H9 (cell line): ENCODE measurements at regions not wholly inside any gene's neighbourhood (a gene's known extent, or its start where the extent isn't known, plus 50 kb on each side); places are given as distances from the start of the nearest gene placed in this dataset.

Experiments
- DNase-seq: peaks from one replicate; pipeline ENCODE4 v3.0.0-alpha.2; 2017
- H2AFZ ChIP-seq: one replicate; pipeline ENCODE4 v1.6.1; 2013; ENCODE audit warnings: mild to moderate bottlenecking, low read length, control low read depth, moderate library complexity
- H2AK5ac ChIP-seq: 2 replicates; pipeline ENCODE4 v1.6.1; 2013; ENCODE audit warnings: low read length, control low read depth, mixed read lengths; ENCODE audit not compliant: insufficient read length
- H2BK120ac ChIP-seq: one replicate; pipeline ENCODE4 v1.6.1; 2013; ENCODE audit warnings: low read depth, mild to moderate bottlenecking, low read length, control low read depth, inconsistent platforms; ENCODE audit not compliant: poor library complexity, severe bottlenecking
- H2BK12ac ChIP-seq: 2 replicates; pipeline ENCODE4 v1.6.1; 2013; ENCODE audit warnings: low read length, control low read depth, mixed read lengths, low read depth; ENCODE audit not compliant: insufficient read length
- H2BK15ac ChIP-seq: 2 replicates; pipeline ENCODE4 v1.6.1; 2013; ENCODE audit warnings: low read depth, low read length, control low read depth
- H2BK20ac ChIP-seq: one replicate; pipeline ENCODE4 v1.6.1; 2013; ENCODE audit warnings: low read depth, mild to moderate bottlenecking, low read length, control low read depth, inconsistent platforms; ENCODE audit not compliant: poor library complexity, severe bottlenecking
- H2BK5ac ChIP-seq: 2 replicates; pipeline ENCODE4 v1.6.1; 2013; ENCODE audit warnings: low read length, control low read depth, mixed read lengths; ENCODE audit not compliant: insufficient read length
- H3K14ac ChIP-seq: 2 replicates; pipeline ENCODE4 v1.6.1; 2013; ENCODE audit warnings: low read length, control low read depth; ENCODE audit not compliant: insufficient read depth
- H3K18ac ChIP-seq: 2 replicates; pipeline ENCODE4 v1.6.1; 2013; ENCODE audit warnings: low read depth, mild to moderate bottlenecking, mixed read lengths, low read length, control low read depth; ENCODE audit not compliant: insufficient read length
- H3K23ac ChIP-seq: 2 replicates; pipeline ENCODE4 v1.6.1; 2013; ENCODE audit warnings: low read length, control low read depth, mixed read lengths, low read depth; ENCODE audit not compliant: insufficient read length
- H3K23me2 ChIP-seq: 2 replicates; pipeline ENCODE4 v1.6.1; 2013; ENCODE audit warnings: low read depth, mild to moderate bottlenecking, mixed read lengths, low read length, control low read depth; ENCODE audit not compliant: insufficient read length, poor library complexity, severe bottlenecking
- H3K27ac ChIP-seq: 2 replicates; pipeline ENCODE4 v1.5.1; 2013; ENCODE audit warnings: low read length, control low read depth, mixed read lengths, low read depth; ENCODE audit not compliant: insufficient read length
- H3K27me3 ChIP-seq: 2 replicates; pipeline ENCODE4 v1.6.1; 2013; ENCODE audit warnings: low read length, control low read depth, inconsistent platforms; ENCODE audit not compliant: insufficient read depth
- H3K4ac ChIP-seq: 2 replicates; pipeline ENCODE4 v1.6.1; 2013; ENCODE audit warnings: low read depth, mild to moderate bottlenecking, control low read depth, inconsistent platforms, low read length, moderate library complexity
- H3K4me1 ChIP-seq: 2 replicates; pipeline ENCODE4 v1.6.1; 2013; ENCODE audit warnings: low read length, control low read depth, inconsistent platforms; ENCODE audit not compliant: insufficient read depth
- H3K4me2 ChIP-seq: 2 replicates; pipeline ENCODE4 v1.6.1; 2013; ENCODE audit warnings: low read length, control low read depth, mixed read lengths; ENCODE audit not compliant: insufficient read length, insufficient read depth
- H3K56ac ChIP-seq: 2 replicates; pipeline ENCODE4 v1.6.1; 2013; ENCODE audit warnings: low read depth, mild to moderate bottlenecking, mixed read lengths, low read length, control low read depth; ENCODE audit not compliant: insufficient read length
- H3K79me1 ChIP-seq: 2 replicates; pipeline ENCODE4 v1.6.1; 2013; ENCODE audit warnings: low read depth, mild to moderate bottlenecking, moderate library complexity, low read length, control low read depth, inconsistent platforms; ENCODE audit not compliant: insufficient read depth, poor library complexity, severe bottlenecking
- H3K79me2 ChIP-seq: 2 replicates; pipeline ENCODE4 v1.6.1; 2013; ENCODE audit warnings: low read length, control low read depth, inconsistent platforms; ENCODE audit not compliant: insufficient read depth
- H3K9ac ChIP-seq: 2 replicates; pipeline ENCODE4 v1.6.1; 2013; ENCODE audit warnings: low read length, control low read depth, mixed read lengths; ENCODE audit not compliant: insufficient read length; ENCODE audit errors: extremely low read depth
- H3K9me3 ChIP-seq: one replicate; pipeline ENCODE4 v1.6.1; 2013; ENCODE audit warnings: low read depth, low read length, inconsistent platforms; ENCODE audit not compliant: control insufficient read depth
- H3T11ph ChIP-seq: one replicate; pipeline ENCODE4 v1.6.1; 2013; ENCODE audit warnings: mild to moderate bottlenecking, low read length, control low read depth, inconsistent platforms
- H4K20me1 ChIP-seq: one replicate; pipeline ENCODE4 v1.6.1; 2013; ENCODE audit not compliant: control insufficient read depth, insufficient read length, insufficient read depth
- H4K5ac ChIP-seq: 2 replicates; pipeline ENCODE4 v1.6.1; 2013; ENCODE audit warnings: low read depth, mild to moderate bottlenecking, mixed read lengths, low read length, control low read depth; ENCODE audit not compliant: insufficient read length
- H4K8ac ChIP-seq: replicated peaks from 2 replicates; pipeline ENCODE4 v1.6.1; 2013; ENCODE audit warnings: low read length, control low read depth, mixed read lengths, low read depth; ENCODE audit not compliant: insufficient read length
- H4K91ac ChIP-seq: 2 replicates; pipeline ENCODE4 v1.6.1; 2013; ENCODE audit warnings: low read depth, mild to moderate bottlenecking, moderate library complexity, mixed read lengths, low read length, control low read depth; ENCODE audit not compliant: insufficient read length
- H3K27ac Mint-ChIP-seq, 3 experiments: 2 replicates in 2 of 3; 3 replicates in 1 of 3; pipeline ENCODE4 v1.8.0; 2020 to 2021; ENCODE audit warnings: mixed read lengths in 3 of 3, mild to moderate bottlenecking in 1 of 3, moderate library complexity in 1 of 3
- H3K27me3 Mint-ChIP-seq: 2 replicates; pipeline ENCODE4 v1.8.0; 2021; ENCODE audit warnings: low read depth, mild to moderate bottlenecking, moderate library complexity, mixed read lengths
- H3K36me3 Mint-ChIP-seq, 3 experiments: 2 replicates in 2 of 3; 3 replicates in 1 of 3; pipeline ENCODE4 v1.8.0; 2020 to 2021; ENCODE audit warnings: low read depth in 3 of 3, mixed read lengths in 3 of 3; ENCODE audit not compliant: insufficient read depth in 1 of 3
- H3K4me1 Mint-ChIP-seq, 2 experiments: 2 replicates each; pipeline ENCODE4 v1.8.0; 2020; ENCODE audit warnings: mixed read lengths in 2 of 2
- H3K4me3 Mint-ChIP-seq, 2 experiments: 2 replicates in 1 of 2; 3 replicates in 1 of 2; pipeline ENCODE4 v1.8.0; 2020 to 2021; ENCODE audit warnings: mild to moderate bottlenecking in 2 of 2, mixed read lengths in 2 of 2, moderate library complexity in 1 of 2
- H3K9me3 Mint-ChIP-seq, 2 experiments: 2 replicates in 1 of 2; 3 replicates in 1 of 2; pipeline ENCODE4 v1.8.0; 2020; ENCODE audit warnings: mild to moderate bottlenecking in 2 of 2, mixed read lengths in 2 of 2, moderate library complexity in 1 of 2
- CTCF ChIP-seq: fragments of 200-600 bp; sonication (generic); conservative IDR thresholded peaks from 3 replicates; pipeline ENCODE4 v1.8.0; 2021; ENCODE audit warnings: antibody characterized with exemption, mild to moderate bottlenecking
- WGBS: extraction: QIAGEN DNeasy Blood & Tissue Kit; methylation state at CpG from one replicate; pipeline ENCODE4 v1.1.7; 2013; ENCODE audit warnings: missing lambda C conversion rate, low lambda C conversion rate, mixed read lengths; ENCODE audit not compliant: insufficient read length; ENCODE audit errors: extremely low coverage; 5-methylcytosine and 5-hydroxymethylcytosine counted together

GRCh38 chr15:93168910-93169309 lies 79.9 kb upstream of the RGMA start:
- Mint-ChIP-seq H3K9me3 (peaks cover 8 to 9% of the 10 kb centered on the region in 2 experiments; a peak in 4 of 5 replicates), H3K36me3 (peaks cover 0 to 6% (median 5%) of the 10 kb centered on the region in 3 experiments; a peak in 4 of 7 replicates)

More at GRCh38 chr15:93168910-93169309, 79.9 kb upstream of the RGMA start:
- Histone ChIP-seq H4K20me1 (no peaks in the 10 kb centered on the region), H3K9me3 (no peaks in the 10 kb centered on the region), H3T11ph (no peak overlapping the region), H2BK15ac (no peak overlapping the region), H3K79me2 (no peaks in the 10 kb centered on the region), H2BK12ac (no peak overlapping the region), H4K5ac (no peak overlapping the region), H2BK20ac (no peak overlapping the region), H2AK5ac (no peak overlapping the region), H3K23me2 (no peaks in the 10 kb centered on the region), H3K18ac (no peak overlapping the region), H3K79me1 (no peaks in the 10 kb centered on the region), H3K4me1 (no peaks in the 10 kb centered on the region), H4K8ac (no peak overlapping the region), H3K23ac (no peak overlapping the region), H2BK5ac (no peak overlapping the region), H3K27me3 (no peaks in the 10 kb centered on the region), H3K14ac (no peak overlapping the region), H3K56ac (no peak overlapping the region), H2AFZ (no peak overlapping the region), H3K27ac (no peak overlapping the region), H4K91ac (no peak overlapping the region), H3K4ac (no peak overlapping the region), H3K4me2 (no peak overlapping the region), H3K9ac (no peak overlapping the region), H2BK120ac (no peak overlapping the region)
- no peak for TF ChIP-seq CTCF
- H3K27me3 Mint-ChIP-seq, result peaks cover 17% of the 10 kb centered on the region
- DNase-seq, result no peak
- H3K4me3 Mint-ChIP-seq, result no peak overlapping the region
- no peak overlapping the region for H3K27ac Mint-ChIP-seq
- peaks cover 0 to 6% of the 10 kb centered on the region in 2 experiments; a peak in 2 of 4 replicates for H3K4me1 Mint-ChIP-seq
- WGBS, result no CpG with 5 or more reads among the region's 2 CpGs
